C4-2B (cell line): ENCODE measurements at regions not wholly inside any gene's neighbourhood (a gene's known extent, or its start where the extent isn't known, plus 50 kb on each side); places are given as distances from the start of the nearest gene placed in this dataset.
"Not testable (repeated sequence)": the region's sequence is repeated elsewhere in the genome, so short reads cannot be mapped to it uniquely, and the experiment has no call there.

Experiments
- ZFX ChIP-seq: fragments of 450-650 bp; IDR thresholded peaks from 2 replicates; pipeline ENCODE4 v1.6.1; 2017
- TF ChIP-seq, protein P1 (sequence below): fragments of 450-650 bp; conservative IDR thresholded peaks from 2 replicates; pipeline ENCODE4 v1.5.1; 2017; ENCODE audit warnings: mild to moderate bottlenecking

DNA sequence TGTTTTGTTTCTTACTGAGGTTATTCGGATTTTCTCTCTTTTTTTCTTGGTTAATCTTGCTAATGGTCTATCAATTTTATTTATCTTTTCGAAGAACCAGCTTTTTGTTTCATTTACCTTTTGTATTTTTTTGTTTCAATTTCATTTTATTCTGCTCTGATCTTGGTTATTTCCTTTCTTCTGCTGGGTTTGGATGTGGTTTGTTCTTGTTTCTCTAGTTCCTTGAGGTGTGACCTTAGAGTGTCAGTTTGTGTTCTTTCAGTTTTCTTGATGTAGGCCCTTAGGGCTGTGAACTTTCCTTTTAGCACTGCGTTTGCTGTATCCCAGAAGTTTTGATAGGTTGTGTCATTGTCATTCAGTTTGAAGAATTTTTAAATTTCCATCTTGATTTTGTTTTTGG, 239.2 kb downstream of the AEBP2 start:
- TF ChIP-seq, protein P1, sequence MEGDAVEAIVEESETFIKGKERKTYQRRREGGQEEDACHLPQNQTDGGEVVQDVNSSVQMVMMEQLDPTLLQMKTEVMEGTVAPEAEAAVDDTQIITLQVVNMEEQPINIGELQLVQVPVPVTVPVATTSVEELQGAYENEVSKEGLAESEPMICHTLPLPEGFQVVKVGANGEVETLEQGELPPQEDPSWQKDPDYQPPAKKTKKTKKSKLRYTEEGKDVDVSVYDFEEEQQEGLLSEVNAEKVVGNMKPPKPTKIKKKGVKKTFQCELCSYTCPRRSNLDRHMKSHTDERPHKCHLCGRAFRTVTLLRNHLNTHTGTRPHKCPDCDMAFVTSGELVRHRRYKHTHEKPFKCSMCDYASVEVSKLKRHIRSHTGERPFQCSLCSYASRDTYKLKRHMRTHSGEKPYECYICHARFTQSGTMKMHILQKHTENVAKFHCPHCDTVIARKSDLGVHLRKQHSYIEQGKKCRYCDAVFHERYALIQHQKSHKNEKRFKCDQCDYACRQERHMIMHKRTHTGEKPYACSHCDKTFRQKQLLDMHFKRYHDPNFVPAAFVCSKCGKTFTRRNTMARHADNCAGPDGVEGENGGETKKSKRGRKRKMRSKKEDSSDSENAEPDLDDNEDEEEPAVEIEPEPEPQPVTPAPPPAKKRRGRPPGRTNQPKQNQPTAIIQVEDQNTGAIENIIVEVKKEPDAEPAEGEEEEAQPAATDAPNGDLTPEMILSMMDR = not testable (repeated sequence)
- TF ChIP-seq ZFX = not testable (repeated sequence)
